ENCODE measurements at regions not wholly inside any gene's neighbourhood (a gene's known extent, or its start where the extent isn't known, plus 50 kb on each side); places are given as distances from the start of the nearest gene placed in this dataset.

DNA sequence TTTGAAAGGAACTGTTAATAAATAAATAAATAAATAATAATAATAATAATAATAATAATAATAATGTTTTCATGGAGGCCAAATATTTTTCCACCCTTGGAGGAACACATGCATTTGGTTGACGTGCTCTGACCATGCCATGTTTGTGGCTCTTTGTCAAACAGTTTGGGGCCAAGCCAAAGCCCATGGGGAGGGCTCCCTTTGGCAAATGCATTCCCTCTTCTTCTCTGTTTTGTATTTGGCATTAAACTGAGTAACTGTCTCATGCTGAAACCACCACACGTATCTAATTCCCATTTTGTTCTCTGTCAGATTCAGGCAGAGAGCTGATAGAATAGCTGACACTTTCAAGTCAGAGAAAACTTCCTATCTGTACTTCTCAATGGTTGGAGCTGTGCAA is 68.6 kb upstream of the PAX6 start:
- H3K27me3 Mint-ChIP-seq (ENCODE audit: low read depth), result peaks cover 9% of the 10 kb centered on the region
- intact Hi-C loops (cut with micrococcal nuclease), result loop anchor here (10.0 kb wide), 2 partner anchors 295 to 395 kb away; no protein-coding TSS in a partner anchor
- no peaks in the 10 kb centered on the region for H3K9me3 Mint-ChIP-seq
- no peak for DNase-seq
- H3K4me3 Mint-ChIP-seq, result no peak overlapping the region
- H3K27ac Mint-ChIP-seq, result no peak overlapping the region
- no peaks in the 10 kb centered on the region for H3K4me1 Mint-ChIP-seq (ENCODE audit: low read depth)
- no peaks in the 10 kb centered on the region for H3K36me3 Mint-ChIP-seq (ENCODE audit: low read depth)
- CTCF ChIA-PET, result no interaction called here

- CTCF ChIA-PET, result no interaction called here
- Mint-ChIP-seq H3K36me3 (ENCODE audit: low read depth) (no peaks in the 10 kb centered on the region), H3K4me3 (no peak overlapping the region), H3K27ac (no peak overlapping the region), H3K27me3 (ENCODE audit: low read depth) (peaks cover 15% of the 10 kb centered on the region), H3K4me1 (ENCODE audit: low read depth) (no peaks in the 10 kb centered on the region), H3K9me3 (no peaks in the 10 kb centered on the region)
- DNase-seq, result no peak
- intact Hi-C loops (cut with micrococcal nuclease), result loop anchor here (10.0 kb wide), 2 partner anchors 297 to 393 kb away; no protein-coding TSS in a partner anchor
Observed at GRCh38 chr11:31877863-31878262, 66.7 kb upstream of the PAX6 start.

DNA sequence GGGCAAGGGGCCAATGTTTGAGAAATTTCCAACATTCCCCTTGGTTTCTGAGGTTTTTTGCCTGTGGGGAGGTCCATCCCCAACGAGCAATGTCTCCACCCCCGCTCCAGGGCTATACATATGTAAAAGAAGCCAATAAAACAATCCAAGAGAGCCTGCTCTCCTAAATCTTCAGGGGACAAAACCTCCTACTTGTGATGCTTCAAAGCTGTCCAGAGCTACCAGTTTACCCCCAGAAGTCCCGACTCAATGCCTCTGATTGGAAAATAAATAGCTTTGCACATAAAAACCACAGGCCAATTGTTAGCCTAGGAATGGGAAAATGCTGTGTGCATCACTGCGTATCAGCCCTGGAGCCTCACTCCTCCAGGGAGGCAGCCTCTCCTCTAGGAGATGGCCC is 66.0 kb upstream of the PAX6 start:
- CTCF ChIA-PET, result no interaction called here
- H3K4me3 Mint-ChIP-seq, result no peak overlapping the region

GRCh38 chr11:31875866-31876560 is 64.9 kb upstream of the PAX6 start:
- Mint-ChIP-seq H3K27me3 (ENCODE audit: low read depth) (peaks cover 15% of the 10 kb centered on the region), H3K4me3 (no peak overlapping the region), H3K36me3 (ENCODE audit: low read depth) (no peaks in the 10 kb centered on the region), H3K4me1 (ENCODE audit: low read depth) (no peaks in the 10 kb centered on the region), H3K9me3 (no peaks in the 10 kb centered on the region), H3K27ac (no peak overlapping the region)
- intact Hi-C loops (cut with micrococcal nuclease), result loop anchor here (10.0 kb wide), 2 partner anchors 299 to 391 kb away; no protein-coding TSS in a partner anchor
- CTCF ChIA-PET, result no interaction called here
- no peak for DNase-seq

More for the DNA sequence above, 66.0 kb upstream of the PAX6 start:
- H3K36me3 Mint-ChIP-seq (ENCODE audit: low read depth), result no peaks in the 10 kb centered on the region
- no peaks in the 10 kb centered on the region for H3K4me1 Mint-ChIP-seq (ENCODE audit: low read depth)
- no peak for DNase-seq
- peaks cover 15% of the 10 kb centered on the region for H3K27me3 Mint-ChIP-seq (ENCODE audit: low read depth)
- H3K27ac Mint-ChIP-seq, result no peak overlapping the region
- no peaks in the 10 kb centered on the region for H3K9me3 Mint-ChIP-seq
- intact Hi-C loops (cut with micrococcal nuclease), result loop anchor here (10.0 kb wide), 2 partner anchors 298 to 392 kb away; no protein-coding TSS in a partner anchor

DNA sequence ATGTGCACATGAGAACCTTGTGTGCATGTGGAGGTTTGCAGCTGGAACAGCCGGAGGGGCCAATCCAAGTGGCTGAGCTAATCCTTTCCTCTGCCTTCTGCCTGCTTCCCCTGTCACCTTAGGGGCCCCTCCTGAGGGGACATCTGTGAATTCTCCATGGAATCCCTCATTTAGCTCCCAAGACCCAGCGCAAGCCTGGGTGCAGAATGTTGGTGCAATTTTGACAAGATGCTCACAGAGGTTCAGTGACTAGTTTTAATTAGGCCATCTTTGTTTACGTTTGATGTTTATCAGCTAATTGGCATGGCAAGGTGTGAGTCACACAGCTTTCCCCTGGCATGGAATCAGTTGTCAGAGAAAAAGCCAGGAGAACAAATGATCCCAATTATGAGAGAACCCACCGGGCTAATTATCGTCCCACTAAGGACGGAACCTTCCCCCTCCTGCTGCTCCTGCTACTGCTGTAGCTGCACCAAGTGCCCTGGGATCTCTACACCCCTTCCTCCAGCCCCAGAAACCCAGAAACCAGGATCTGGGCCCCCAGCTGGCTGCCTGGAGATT is 63.6 kb upstream of the PAX6 start:
- Mint-ChIP-seq H3K36me3 (ENCODE audit: low read depth) (no peaks in the 10 kb centered on the region), H3K4me1 (ENCODE audit: low read depth) (no peaks in the 10 kb centered on the region), H3K27ac (no peak overlapping the region), H3K9me3 (no peaks in the 10 kb centered on the region), H3K4me3 (no peak overlapping the region), H3K27me3 (ENCODE audit: low read depth) (peaks cover 20% of the 10 kb centered on the region)
- DNase-seq, result no peak
- CTCF ChIA-PET, result no interaction called here
- intact Hi-C loops (cut with micrococcal nuclease), result loop anchor here (5.0 to 10.0 kb wide), 3 partner anchors 232 to 390 kb away; no protein-coding TSS in a partner anchor

- H3K9me3 Mint-ChIP-seq, result no peaks in the 10 kb centered on the region
- intact Hi-C loops (cut with micrococcal nuclease), result loop anchor here (5.0 to 10.0 kb wide), 3 partner anchors 231 to 388 kb away; no protein-coding TSS in a partner anchor
- H3K4me1 Mint-ChIP-seq (ENCODE audit: low read depth), result no peaks in the 10 kb centered on the region
- CTCF ChIA-PET, result no interaction called here
- peaks cover 23% of the 10 kb centered on the region for H3K27me3 Mint-ChIP-seq (ENCODE audit: low read depth)
- H3K27ac Mint-ChIP-seq, result no peak overlapping the region
- DNase-seq, result no peak
- no peak overlapping the region for H3K4me3 Mint-ChIP-seq
- H3K36me3 Mint-ChIP-seq (ENCODE audit: low read depth), result no peaks in the 10 kb centered on the region
Observed at GRCh38 chr11:31873124-31873523, 62.0 kb upstream of the PAX6 start.

- Mint-ChIP-seq H3K36me3 (ENCODE audit: low read depth) (no peaks in the 10 kb centered on the region), H3K4me1 (ENCODE audit: low read depth) (no peaks in the 10 kb centered on the region), H3K4me3 (no peak overlapping the region), H3K27ac (no peak overlapping the region), H3K27me3 (ENCODE audit: low read depth) (peaks cover 27% of the 10 kb centered on the region), H3K9me3 (no peaks in the 10 kb centered on the region)
- CTCF ChIA-PET, result interaction anchor here (0.7 to 1.7 kb wide), 4 partner anchors 86 to 634 kb away, joined by 3 to 5 read pairs (median 4); no protein-coding TSS in a partner anchor
- DNase-seq, result no peak
- intact Hi-C loops (cut with micrococcal nuclease), result loop anchor here (5.0 to 10.0 kb wide), 3 partner anchors 230 to 387 kb away; no protein-coding TSS in a partner anchor
Observed at GRCh38 chr11:31872076-31872443, 60.9 kb upstream of the PAX6 start.

GRCh38 chr11:31871310-31872075 is 60.4 kb upstream of the PAX6 start:
- CTCF ChIA-PET, result interaction anchor here (0.7 to 1.7 kb wide), 5 partner anchors 87 to 764 kb away, joined by 3 to 5 read pairs (median 4); no protein-coding TSS in a partner anchor
- Mint-ChIP-seq H3K27me3 (ENCODE audit: low read depth) (peaks cover 32% of the 10 kb centered on the region), H3K4me1 (ENCODE audit: low read depth) (no peaks in the 10 kb centered on the region), H3K27ac (no peak overlapping the region), H3K36me3 (ENCODE audit: low read depth) (no peaks in the 10 kb centered on the region), H3K9me3 (peaks cover 2% of the 10 kb centered on the region), H3K4me3 (no peak overlapping the region)
- intact Hi-C loops (cut with micrococcal nuclease), result loop anchor here (1.0 to 10.0 kb wide), 6 partner anchors 229 to 764 kb away; no protein-coding TSS in a partner anchor
- DNase-seq, result no peak

DNA sequence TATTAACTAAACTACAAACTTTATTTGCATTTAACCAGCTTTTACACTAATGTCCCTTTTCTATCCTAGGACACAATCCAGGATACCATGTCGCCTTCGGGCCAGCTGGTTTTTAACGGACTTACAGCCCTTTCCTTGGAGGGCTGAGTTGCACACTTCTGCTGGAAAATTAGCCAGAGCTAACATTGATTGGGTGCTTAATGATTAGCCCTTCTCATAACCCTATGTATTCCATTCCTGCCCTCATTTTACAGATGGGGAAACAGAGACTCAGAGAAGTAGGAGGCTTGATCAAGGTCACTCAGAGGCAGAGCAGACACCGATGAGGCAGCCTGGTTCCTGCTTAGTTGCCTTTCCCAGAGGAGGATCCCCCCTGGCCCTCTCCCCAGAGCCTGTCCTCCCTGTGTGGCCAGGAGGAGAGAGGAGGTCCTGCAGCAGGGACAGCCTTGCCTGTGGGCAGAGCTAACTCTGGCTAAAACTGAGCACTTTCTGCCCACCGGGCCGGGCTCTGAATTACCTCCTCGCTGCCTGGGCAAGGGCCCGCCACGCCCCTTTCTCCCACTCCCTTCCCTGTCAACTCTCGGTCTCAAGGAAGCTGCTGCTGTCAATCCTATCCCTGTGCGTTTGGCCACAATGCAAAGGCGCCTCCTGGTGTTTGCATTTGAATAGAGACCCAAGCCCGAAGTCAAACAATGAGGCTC is 59.6 kb upstream of the PAX6 start:
- Mint-ChIP-seq H3K9me3 (peaks cover 2% of the 10 kb centered on the region), H3K27ac (no peak overlapping the region), H3K4me3 (no peak overlapping the region), H3K36me3 (ENCODE audit: low read depth) (no peaks in the 10 kb centered on the region), H3K4me1 (ENCODE audit: low read depth) (no peaks in the 10 kb centered on the region), H3K27me3 (ENCODE audit: low read depth) (peaks cover 30% of the 10 kb centered on the region)
- peak; percentile 51 for DNase-seq
- intact Hi-C loops (cut with micrococcal nuclease), result loop anchor here (1.0 to 10.0 kb wide), 6 partner anchors 228 to 763 kb away; no protein-coding TSS in a partner anchor
- CTCF ChIA-PET, result interaction anchor here (1.0 to 1.7 kb wide), 5 partner anchors 475 to 763 kb away, joined by 3 to 5 read pairs (median 4); no protein-coding TSS in a partner anchor

DNA sequence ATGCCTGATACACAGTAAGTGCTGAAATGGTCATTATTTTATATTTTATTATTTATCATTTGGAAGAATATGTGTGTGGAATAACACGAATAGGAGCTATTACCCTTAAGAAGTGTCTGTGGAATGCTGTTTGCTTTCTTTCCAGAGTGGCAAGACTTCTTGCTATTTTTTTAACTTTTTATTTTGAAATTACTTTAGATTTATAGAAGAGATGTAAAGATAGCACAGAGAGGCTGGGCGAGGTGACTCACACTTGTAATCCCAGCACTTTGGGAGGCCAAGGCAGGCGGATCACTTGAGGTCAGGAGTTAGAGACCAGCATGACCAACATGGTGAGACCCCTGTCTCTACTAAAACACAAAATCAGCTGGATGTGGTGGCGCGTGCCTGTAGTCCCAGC is 58.9 kb upstream of the PAX6 start:
- no peaks in the 10 kb centered on the region for H3K36me3 Mint-ChIP-seq (ENCODE audit: low read depth)
- no peak for DNase-seq
- H3K9me3 Mint-ChIP-seq, result peaks cover 2% of the 10 kb centered on the region
- CTCF ChIA-PET, result interaction anchor here (1.0 to 1.7 kb wide), 4 partner anchors 628 to 763 kb away, joined by 3 to 5 read pairs (median 4); no protein-coding TSS in a partner anchor
- H3K27ac Mint-ChIP-seq, result no peak overlapping the region
- H3K4me3 Mint-ChIP-seq, result no peak overlapping the region
- no peaks in the 10 kb centered on the region for H3K4me1 Mint-ChIP-seq (ENCODE audit: low read depth)
- intact Hi-C loops (cut with micrococcal nuclease), result loop anchor here (5.0 to 10.0 kb wide), 3 partner anchors 228 to 385 kb away; no protein-coding TSS in a partner anchor
- peaks cover 35% of the 10 kb centered on the region for H3K27me3 Mint-ChIP-seq (ENCODE audit: low read depth)

GRCh38 chr11:31865606-31866300 is 54.6 kb upstream of the PAX6 start:
- intact Hi-C loops (cut with micrococcal nuclease), result no loop called here
- H3K27me3 Mint-ChIP-seq (ENCODE audit: low read depth), result peaks cover 58% of the 10 kb centered on the region
- CTCF ChIA-PET, result no interaction called here

More at GRCh38 chr11:31865606-31866300, 54.6 kb upstream of the PAX6 start:
- Mint-ChIP-seq H3K4me3 (no peak overlapping the region), H3K36me3 (ENCODE audit: low read depth) (no peaks in the 10 kb centered on the region), H3K27ac (no peak overlapping the region), H3K9me3 (peaks cover 2% of the 10 kb centered on the region), H3K4me1 (ENCODE audit: low read depth) (no peaks in the 10 kb centered on the region)
- no peak for DNase-seq

All from activated naive CD4-positive, alpha-beta T cell treated with anti-CD3 and anti-CD28 coated beads for 36 hours (primary cell).